ENCODE measurements at regions not wholly inside any gene's neighbourhood (a gene's known extent, or its start where the extent isn't known, plus 50 kb on each side); places are given as distances from the start of the nearest gene placed in this dataset.

DNA sequence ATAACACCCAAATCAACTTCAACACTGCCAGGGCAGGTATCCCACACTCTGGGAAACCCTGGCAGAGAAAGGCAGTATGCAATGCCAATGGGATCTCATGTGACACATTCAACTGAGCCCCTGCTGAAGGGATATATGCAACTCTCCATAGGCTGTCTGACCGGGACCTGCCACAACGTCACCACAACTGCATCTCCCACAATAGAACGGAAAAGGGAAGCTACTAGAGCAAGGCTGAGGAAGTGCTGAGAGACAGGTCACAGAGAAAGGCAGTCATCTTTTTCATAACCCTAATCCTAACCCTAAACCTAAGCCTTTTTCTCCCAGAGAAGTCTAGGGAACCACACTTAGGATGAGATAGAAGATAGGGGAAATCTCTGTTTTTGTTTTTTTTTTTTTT is 345.9 kb upstream of the CD180 start:
- Histone ChIP-seq H3K4me3 (no peak overlapping the region), H3K27ac (no peak overlapping the region), H3K27me3 (no peaks in the 10 kb centered on the region), H3K4me1 (peaks cover 0 to 10% (median 0%) of the 10 kb centered on the region in 4 donors), H3K36me3 (no peaks in the 10 kb centered on the region), H3K9me3 (no peaks in the 10 kb centered on the region)
- no peak for DNase-seq
- intact Hi-C loops (cut with DNase I; ENCODE audit: low total_unique reads), result no loop called here
- TF ChIP-seq, protein P1, sequence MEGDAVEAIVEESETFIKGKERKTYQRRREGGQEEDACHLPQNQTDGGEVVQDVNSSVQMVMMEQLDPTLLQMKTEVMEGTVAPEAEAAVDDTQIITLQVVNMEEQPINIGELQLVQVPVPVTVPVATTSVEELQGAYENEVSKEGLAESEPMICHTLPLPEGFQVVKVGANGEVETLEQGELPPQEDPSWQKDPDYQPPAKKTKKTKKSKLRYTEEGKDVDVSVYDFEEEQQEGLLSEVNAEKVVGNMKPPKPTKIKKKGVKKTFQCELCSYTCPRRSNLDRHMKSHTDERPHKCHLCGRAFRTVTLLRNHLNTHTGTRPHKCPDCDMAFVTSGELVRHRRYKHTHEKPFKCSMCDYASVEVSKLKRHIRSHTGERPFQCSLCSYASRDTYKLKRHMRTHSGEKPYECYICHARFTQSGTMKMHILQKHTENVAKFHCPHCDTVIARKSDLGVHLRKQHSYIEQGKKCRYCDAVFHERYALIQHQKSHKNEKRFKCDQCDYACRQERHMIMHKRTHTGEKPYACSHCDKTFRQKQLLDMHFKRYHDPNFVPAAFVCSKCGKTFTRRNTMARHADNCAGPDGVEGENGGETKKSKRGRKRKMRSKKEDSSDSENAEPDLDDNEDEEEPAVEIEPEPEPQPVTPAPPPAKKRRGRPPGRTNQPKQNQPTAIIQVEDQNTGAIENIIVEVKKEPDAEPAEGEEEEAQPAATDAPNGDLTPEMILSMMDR (IDR thresholded peaks at IDR 0.05), result no peak

DNA sequence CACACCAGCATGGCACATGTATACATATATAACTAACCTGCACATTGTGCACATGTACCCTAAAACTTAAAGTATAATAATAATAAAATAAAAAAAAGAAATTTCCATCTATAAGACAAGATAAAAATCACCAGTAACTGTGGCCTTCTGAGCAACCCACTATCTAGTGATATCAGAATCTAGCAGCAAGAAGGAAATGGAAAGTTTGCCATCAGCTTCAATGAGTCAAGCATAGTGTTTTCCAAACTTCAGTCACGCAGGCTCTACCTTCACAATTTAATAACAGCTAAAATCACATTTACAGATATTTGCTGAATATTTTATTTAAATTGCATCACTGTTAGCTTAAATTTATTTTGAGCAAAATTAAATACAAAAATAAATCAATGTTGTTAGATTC is 345.3 kb upstream of the CD180 start:
- DNase-seq, result no peak
- TF ChIP-seq, protein P1 (IDR thresholded peaks at IDR 0.05), result no peak
- Histone ChIP-seq H3K27ac (no peak overlapping the region), H3K4me3 (no peak overlapping the region), H3K4me1 (peaks cover 0 to 16% (median 0%) of the 10 kb centered on the region in 4 donors), H3K36me3 (no peaks in the 10 kb centered on the region), H3K9me3 (no peaks in the 10 kb centered on the region), H3K27me3 (no peaks in the 10 kb centered on the region)
- intact Hi-C loops (cut with DNase I; ENCODE audit: low total_unique reads), result no loop called here

DNA sequence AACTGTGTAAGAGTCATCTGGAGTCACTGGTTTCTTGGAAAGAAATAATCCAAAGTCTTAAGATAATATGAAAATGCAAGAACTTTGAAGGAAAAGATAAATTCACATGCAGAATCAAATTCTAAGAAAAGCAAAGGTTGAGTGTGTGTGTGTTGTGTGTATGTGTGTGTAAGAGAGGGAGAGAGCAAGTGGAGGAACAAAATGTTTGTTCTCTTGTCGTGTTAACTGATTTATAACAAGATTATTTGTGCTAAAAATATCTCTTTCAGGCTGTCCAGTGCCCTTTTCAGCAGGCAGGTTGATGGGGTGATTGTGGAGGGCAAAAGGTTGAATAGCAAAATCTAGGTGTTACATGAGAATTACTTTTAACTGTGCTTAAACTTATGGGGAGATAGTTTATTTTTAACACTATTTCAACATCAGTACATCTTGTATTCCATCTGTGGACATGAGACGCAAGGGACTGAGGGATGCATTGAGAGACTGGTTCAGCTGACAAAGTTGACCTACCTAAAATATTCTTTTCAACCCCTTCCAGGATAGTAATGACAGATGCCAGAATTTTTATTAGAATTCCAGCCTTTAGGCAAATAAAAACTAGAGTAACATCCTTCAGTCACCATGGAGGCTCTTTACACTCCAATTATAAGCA is 342.4 kb upstream of the CD180 start:
- intact Hi-C loops (cut with DNase I; ENCODE audit: low total_unique reads), result no loop called here
- Histone ChIP-seq H3K27me3 (no peaks in the 10 kb centered on the region), H3K4me3 (no peak overlapping the region), H3K4me1 (peaks cover 0 to 22% (median 0%) of the 10 kb centered on the region in 4 donors), H3K36me3 (no peaks in the 10 kb centered on the region), H3K9me3 (no peaks in the 10 kb centered on the region), H3K27ac (no peak overlapping the region)
- TF ChIP-seq, protein P1 (IDR thresholded peaks at IDR 0.05), result no peak
- no peak for DNase-seq

DNA sequence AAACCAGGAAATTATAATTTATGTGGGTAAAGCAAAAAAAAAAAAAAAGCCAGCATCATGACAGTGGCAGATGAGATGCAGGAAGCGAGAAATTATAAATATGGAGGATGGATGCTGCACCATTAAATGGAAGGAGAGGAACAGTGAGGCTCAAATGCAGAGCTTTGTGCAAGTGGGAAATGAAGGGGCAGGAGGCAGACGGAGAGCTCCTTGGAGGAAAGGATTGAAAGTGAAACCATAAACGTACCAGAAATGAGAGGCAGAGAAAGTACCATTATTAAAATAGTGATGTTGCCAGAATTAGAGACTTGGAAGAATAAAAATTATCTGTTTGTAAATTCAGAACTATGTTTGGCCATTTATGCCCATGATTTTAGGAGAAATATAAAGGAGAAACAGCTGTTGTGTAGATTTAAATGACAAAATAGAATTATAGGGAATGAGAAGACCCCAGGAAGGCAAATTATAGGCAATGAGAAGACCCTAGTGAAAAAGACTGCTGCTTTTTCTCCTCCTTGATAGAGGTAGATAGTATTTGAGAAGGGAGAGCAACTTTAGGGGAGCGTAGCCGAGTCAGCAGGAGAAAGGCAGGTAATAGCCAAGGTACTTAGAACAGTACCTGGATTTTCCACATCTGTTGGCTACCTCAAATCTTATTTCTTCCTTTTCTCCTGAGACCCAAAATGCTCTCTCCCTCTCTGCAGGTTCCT is 341.0 kb upstream of the CD180 start:
- DNase-seq, result no peak
- H3K27ac ChIP-seq, result peak overlapping the region in 1 of 2 donors; percentile 48

DNA sequence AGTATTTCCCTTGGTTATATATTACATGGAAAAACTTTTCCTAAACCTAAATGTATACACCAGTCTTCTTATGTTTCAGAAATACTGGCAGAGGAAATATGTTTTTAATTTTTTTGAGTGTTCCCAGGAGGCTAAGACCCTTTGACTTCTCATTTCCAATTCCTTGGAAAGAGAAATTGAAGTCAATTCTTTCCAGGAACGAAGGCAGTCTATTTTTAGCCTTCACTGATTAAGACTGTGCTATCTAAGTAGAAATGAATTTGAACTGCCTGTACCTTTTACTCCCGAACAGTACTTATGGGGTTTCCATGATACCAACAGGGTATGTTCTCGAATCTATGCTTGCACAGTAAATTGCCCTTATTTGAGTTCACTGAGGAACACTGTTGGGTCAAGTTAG is 340.3 kb upstream of the CD180 start:
- intact Hi-C loops (cut with DNase I; ENCODE audit: low total_unique reads), result no loop called here
- H3K4me1 ChIP-seq, result peaks cover 0 to 22% (median 0%) of the 10 kb centered on the region in 4 donors
- no peaks in the 10 kb centered on the region for H3K27me3 ChIP-seq
- TF ChIP-seq, protein P1 (IDR thresholded peaks at IDR 0.05), result no peak
- H3K27ac ChIP-seq, result no peak overlapping the region
- DNase-seq, result no peak
- H3K36me3 ChIP-seq, result no peaks in the 10 kb centered on the region
- no peak overlapping the region for H3K4me3 ChIP-seq
- no peaks in the 10 kb centered on the region for H3K9me3 ChIP-seq

More for the DNA sequence above, 341.0 kb upstream of the CD180 start:
- H3K9me3 ChIP-seq, result no peaks in the 10 kb centered on the region
- H3K4me3 ChIP-seq, result peak overlapping the region; percentile 12 to 30
- no peaks in the 10 kb centered on the region for H3K27me3 ChIP-seq
- intact Hi-C loops (cut with DNase I; ENCODE audit: low total_unique reads), result no loop called here
- TF ChIP-seq, protein P1 (IDR thresholded peaks at IDR 0.05), result no peak
- peaks cover 0 to 22% (median 0%) of the 10 kb centered on the region in 4 donors for H3K4me1 ChIP-seq
- H3K36me3 ChIP-seq, result no peaks in the 10 kb centered on the region

All from tibial artery (tissue), 4 donors.